ENCODE measurements at regions not wholly inside any gene's neighbourhood (a gene's known extent, or its start where the extent isn't known, plus 50 kb on each side); places are given as distances from the start of the nearest gene placed in this dataset.

DNA sequence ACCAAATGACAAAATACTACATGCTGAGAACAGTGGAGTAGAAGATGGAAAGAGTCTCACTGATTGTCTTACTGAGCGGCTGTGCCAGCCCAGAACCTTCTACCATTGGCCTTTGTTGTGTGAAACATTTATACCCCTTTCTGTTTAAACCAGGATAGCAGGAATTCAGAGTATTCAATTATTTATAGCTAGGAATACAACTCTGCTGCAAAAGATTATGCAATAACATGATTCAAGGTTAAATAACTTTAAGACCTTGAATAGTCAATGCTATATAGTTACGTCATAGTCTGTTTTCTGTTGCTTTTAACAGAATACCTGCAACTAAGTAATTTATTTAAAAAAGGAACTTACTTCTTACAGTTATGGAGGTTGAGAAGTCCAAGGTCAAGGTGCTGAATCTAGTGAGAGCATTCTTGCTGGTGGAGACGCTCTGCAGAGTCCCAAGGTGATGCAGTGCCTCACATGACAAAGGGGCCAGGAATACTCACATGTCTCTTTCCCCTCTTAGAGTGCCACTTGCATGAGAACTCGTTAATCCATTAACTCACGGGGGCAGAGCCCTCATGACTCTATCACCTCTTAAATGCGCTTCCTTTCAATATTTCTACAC, 371.8 kb downstream of the MDFIC start:
- Histone ChIP-seq H3K4me1 (replicated peaks; ENCODE audit: insufficient read depth) (no peaks in the 10 kb centered on the region), H3F3A (ENCODE audit: insufficient read depth, low read depth) (no peaks in the 10 kb centered on the region; the same call in 1 of the 2 replicates), H3K27me3 (ENCODE audit: insufficient read depth, low read depth) (no peaks in the 10 kb centered on the region), H3K27ac (no peak overlapping the region), H3K79me2 (ENCODE audit: low read depth) (no peaks in the 10 kb centered on the region), H3K9me3 (ENCODE audit: insufficient read depth, low read depth) (no peaks in the 10 kb centered on the region), H3K36me3 (ENCODE audit: low read depth) (no peaks in the 10 kb centered on the region), H3K4me3 (no peak overlapping the region), H4K20me1 (ENCODE audit: insufficient read depth) (no peaks in the 10 kb centered on the region), H3K9me2 (ENCODE audit: insufficient read depth) (no peaks in the 10 kb centered on the region; the same call in 1 of the 2 replicates), H2AFZ (no peak overlapping the region), H3K4me2 (no peak overlapping the region)
- no peak for TF ChIP-seq EZH2 (IDR thresholded peaks at IDR 0.05; ENCODE audit: low read depth)
- TF ChIP-seq, protein P1, sequence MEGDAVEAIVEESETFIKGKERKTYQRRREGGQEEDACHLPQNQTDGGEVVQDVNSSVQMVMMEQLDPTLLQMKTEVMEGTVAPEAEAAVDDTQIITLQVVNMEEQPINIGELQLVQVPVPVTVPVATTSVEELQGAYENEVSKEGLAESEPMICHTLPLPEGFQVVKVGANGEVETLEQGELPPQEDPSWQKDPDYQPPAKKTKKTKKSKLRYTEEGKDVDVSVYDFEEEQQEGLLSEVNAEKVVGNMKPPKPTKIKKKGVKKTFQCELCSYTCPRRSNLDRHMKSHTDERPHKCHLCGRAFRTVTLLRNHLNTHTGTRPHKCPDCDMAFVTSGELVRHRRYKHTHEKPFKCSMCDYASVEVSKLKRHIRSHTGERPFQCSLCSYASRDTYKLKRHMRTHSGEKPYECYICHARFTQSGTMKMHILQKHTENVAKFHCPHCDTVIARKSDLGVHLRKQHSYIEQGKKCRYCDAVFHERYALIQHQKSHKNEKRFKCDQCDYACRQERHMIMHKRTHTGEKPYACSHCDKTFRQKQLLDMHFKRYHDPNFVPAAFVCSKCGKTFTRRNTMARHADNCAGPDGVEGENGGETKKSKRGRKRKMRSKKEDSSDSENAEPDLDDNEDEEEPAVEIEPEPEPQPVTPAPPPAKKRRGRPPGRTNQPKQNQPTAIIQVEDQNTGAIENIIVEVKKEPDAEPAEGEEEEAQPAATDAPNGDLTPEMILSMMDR (conservative IDR thresholded peaks at IDR 0.05), result no peak
- POLR2A ChIA-PET (ENCODE audit: unreplicated experiment), result no interaction called here
- DNase-seq, result no peak
- intact Hi-C loops (cut with micrococcal nuclease; ENCODE audit: unreplicated experiment), result no loop called here
- CTCF ChIA-PET, result no interaction called here
- no TSS peak for BruUV-seq (replicated peaks)

DNA sequence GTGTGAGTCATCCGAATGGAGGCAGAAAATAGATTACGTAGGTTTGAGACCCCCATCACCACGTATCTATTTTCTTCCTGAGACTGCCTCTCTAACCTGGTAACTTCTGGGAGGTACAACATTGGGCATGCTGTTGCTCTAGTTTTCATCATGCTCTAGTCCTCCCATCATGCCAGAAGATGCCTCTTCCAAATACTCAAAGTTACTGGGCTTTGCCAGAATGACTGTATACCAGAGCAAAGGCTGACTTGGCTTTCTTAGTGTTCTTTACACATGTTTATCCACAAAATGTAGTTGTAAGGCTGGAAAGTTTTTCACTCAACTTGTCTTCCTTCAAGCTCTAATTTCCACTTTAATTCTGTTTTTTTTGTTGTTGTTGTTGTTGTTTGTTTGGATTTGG, 370.5 kb downstream of the MDFIC start:
- H3K4me3 ChIP-seq, result no peak overlapping the region
- H3K27ac ChIP-seq, result no peak overlapping the region
- H3K4me1 ChIP-seq (replicated peaks; ENCODE audit: insufficient read depth), result no peaks in the 10 kb centered on the region
- no peaks in the 10 kb centered on the region for H3K9me3 ChIP-seq (ENCODE audit: insufficient read depth, low read depth)
- TF ChIP-seq, protein P1 (conservative IDR thresholded peaks at IDR 0.05), result no peak
- TF ChIP-seq EZH2 (IDR thresholded peaks at IDR 0.05; ENCODE audit: low read depth), result no peak
- no TSS peak for BruUV-seq (replicated peaks)
- POLR2A ChIA-PET (ENCODE audit: unreplicated experiment), result no interaction called here
- H3K9me2 ChIP-seq (ENCODE audit: insufficient read depth), result no peaks in the 10 kb centered on the region; the same call in 1 of the 2 replicates
- H3F3A ChIP-seq (ENCODE audit: insufficient read depth, low read depth), result no peaks in the 10 kb centered on the region; the same call in 1 of the 2 replicates
- no peak overlapping the region for H2AFZ ChIP-seq
- DNase-seq, result no peak
- H4K20me1 ChIP-seq (ENCODE audit: insufficient read depth), result no peaks in the 10 kb centered on the region
- no peaks in the 10 kb centered on the region for H3K36me3 ChIP-seq (ENCODE audit: low read depth)
- H3K79me2 ChIP-seq (ENCODE audit: low read depth), result no peaks in the 10 kb centered on the region
- H3K4me2 ChIP-seq, result no peak overlapping the region
- intact Hi-C loops (cut with micrococcal nuclease; ENCODE audit: unreplicated experiment), result no loop called here
- CTCF ChIA-PET, result no interaction called here
- no peaks in the 10 kb centered on the region for H3K27me3 ChIP-seq (ENCODE audit: insufficient read depth, low read depth)

DNA sequence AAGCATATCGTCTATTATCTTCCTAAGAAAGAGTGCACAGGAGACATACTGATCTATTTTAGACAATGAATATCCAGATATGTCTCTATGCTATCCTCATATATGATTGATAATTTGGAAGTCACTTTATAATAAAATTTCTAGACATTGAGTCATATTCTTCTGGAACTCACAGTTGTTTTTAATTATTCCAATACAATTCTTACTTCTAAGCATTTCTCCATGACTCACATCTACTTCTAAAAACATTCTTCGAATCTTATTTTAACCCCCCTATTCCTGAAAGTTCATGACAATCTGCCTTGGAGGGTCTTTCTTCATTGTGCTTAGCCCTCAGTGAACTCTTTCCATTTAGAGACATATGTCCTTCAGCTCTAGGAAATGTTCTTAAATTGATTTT, 368.1 kb downstream of the MDFIC start:
- no peak overlapping the region for H2AFZ ChIP-seq
- H3K4me3 ChIP-seq, result no peak overlapping the region
- no peak overlapping the region for H3K4me2 ChIP-seq
- no peaks in the 10 kb centered on the region for H3K9me3 ChIP-seq (ENCODE audit: insufficient read depth, low read depth)
- H3K27ac ChIP-seq, result no peak overlapping the region
- H3K36me3 ChIP-seq (ENCODE audit: low read depth), result no peaks in the 10 kb centered on the region
- no TSS peak for BruUV-seq (replicated peaks)
- no peaks in the 10 kb centered on the region for H3K79me2 ChIP-seq (ENCODE audit: low read depth)
- no peaks in the 10 kb centered on the region for H3K4me1 ChIP-seq (replicated peaks; ENCODE audit: insufficient read depth)
- CTCF ChIA-PET, result no interaction called here
- H4K20me1 ChIP-seq (ENCODE audit: insufficient read depth), result no peaks in the 10 kb centered on the region
- POLR2A ChIA-PET (ENCODE audit: unreplicated experiment), result no interaction called here
- DNase-seq, result no peak
- intact Hi-C loops (cut with micrococcal nuclease; ENCODE audit: unreplicated experiment), result no loop called here
- no peaks in the 10 kb centered on the region for H3F3A ChIP-seq (ENCODE audit: insufficient read depth, low read depth)
- TF ChIP-seq, protein P1 (conservative IDR thresholded peaks at IDR 0.05), result no peak
- no peak for TF ChIP-seq EZH2 (IDR thresholded peaks at IDR 0.05; ENCODE audit: low read depth)
- no peaks in the 10 kb centered on the region; the same call in 1 of the 2 replicates for H3K9me2 ChIP-seq (ENCODE audit: insufficient read depth)
- H3K27me3 ChIP-seq (ENCODE audit: insufficient read depth, low read depth), result no peaks in the 10 kb centered on the region

Data from PC-9 (cell line).